Osteocyte (in vitro differentiated cells): ENCODE measurements at regions not wholly inside any gene's neighbourhood (a gene's known extent, or its start where the extent isn't known, plus 50 kb on each side); places are given as distances from the start of the nearest gene placed in this dataset.

Source experiments
- DNase-seq: peaks from one replicate; pipeline ENCODE4 v3.0.0; 2021; ENCODE audit warnings: mixed read lengths; ENCODE audit not compliant: unreplicated experiment; ENCODE audit errors: extremely low spot score
- H3K27ac Mint-ChIP-seq: one replicate; pipeline ENCODE4 v1.8.0; 2021; ENCODE audit warnings: mild to moderate bottlenecking, mixed read lengths; ENCODE audit not compliant: unreplicated experiment
- H3K27me3 Mint-ChIP-seq: one replicate; pipeline ENCODE4 v1.8.0; 2021; ENCODE audit warnings: mixed read lengths; ENCODE audit not compliant: unreplicated experiment
- H3K36me3 Mint-ChIP-seq: one replicate; pipeline ENCODE4 v1.8.0; 2021; ENCODE audit warnings: mixed read lengths; ENCODE audit not compliant: unreplicated experiment
- H3K4me1 Mint-ChIP-seq: one replicate; pipeline ENCODE4 v1.8.0; 2021; ENCODE audit warnings: mixed read lengths; ENCODE audit not compliant: unreplicated experiment
- H3K4me3 Mint-ChIP-seq: one replicate; pipeline ENCODE4 v1.8.0; 2021; ENCODE audit warnings: mild to moderate bottlenecking, moderate library complexity, mixed read lengths; ENCODE audit not compliant: unreplicated experiment
- H3K9me3 Mint-ChIP-seq: one replicate; pipeline ENCODE4 v1.8.0; 2021; ENCODE audit warnings: mixed read lengths; ENCODE audit not compliant: unreplicated experiment
- CTCF ChIP-seq: fragments of 200-600 bp; sonication (generic); IDR thresholded peaks from 2 replicates; pipeline ENCODE4 v1.5.0; 2021; ENCODE audit warnings: antibody characterized with exemption, mild to moderate bottlenecking, moderate library complexity

GRCh38 chr6:6772751-6773150, 184.2 kb downstream of the LY86 start:
- H3K36me3 Mint-ChIP-seq, result no peaks in the 10 kb centered on the region
- no peaks in the 10 kb centered on the region for H3K4me1 Mint-ChIP-seq
- H3K4me3 Mint-ChIP-seq, result no peak overlapping the region
- no peak overlapping the region for H3K27ac Mint-ChIP-seq
- TF ChIP-seq CTCF, result no peak
- DNase-seq, result no peak
- peaks cover 14% of the 10 kb centered on the region for H3K27me3 Mint-ChIP-seq
- H3K9me3 Mint-ChIP-seq, result peaks cover 7% of the 10 kb centered on the region

GRCh38 chr6:6775074-6775473, 186.6 kb downstream of the LY86 start:
- no peak for DNase-seq
- Mint-ChIP-seq H3K9me3 (peaks cover 7% of the 10 kb centered on the region), H3K4me3 (no peak overlapping the region), H3K4me1 (no peaks in the 10 kb centered on the region), H3K27ac (no peak overlapping the region), H3K27me3 (peaks cover 16% of the 10 kb centered on the region), H3K36me3 (no peaks in the 10 kb centered on the region)
- TF ChIP-seq CTCF, result no peak

GRCh38 chr6:6780231-6780630, 191.7 kb downstream of the LY86 start:
- H3K4me3 Mint-ChIP-seq, result no peak overlapping the region
- H3K27me3 Mint-ChIP-seq, result peaks cover 9% of the 10 kb centered on the region
- H3K36me3 Mint-ChIP-seq, result no peaks in the 10 kb centered on the region
- no peak for DNase-seq
- H3K27ac Mint-ChIP-seq, result no peak overlapping the region
- no peak for TF ChIP-seq CTCF
- peaks cover 7% of the 10 kb centered on the region for H3K9me3 Mint-ChIP-seq
- H3K4me1 Mint-ChIP-seq, result peaks cover 28% of the 10 kb centered on the region

GRCh38 chr6:6781172-6781872, 192.8 kb downstream of the LY86 start:
- DNase-seq, result no peak
- Mint-ChIP-seq H3K4me1 (peaks cover 29% of the 10 kb centered on the region), H3K27me3 (peaks cover 6% of the 10 kb centered on the region), H3K36me3 (no peaks in the 10 kb centered on the region), H3K9me3 (peaks cover 7% of the 10 kb centered on the region), H3K4me3 (no peak overlapping the region), H3K27ac (peak overlapping the region; percentile 57)
- TF ChIP-seq CTCF, result no peak

GRCh38 chr6:6781873-6782227, 193.3 kb downstream of the LY86 start:
- Mint-ChIP-seq H3K9me3 (peaks cover 2% of the 10 kb centered on the region), H3K4me1 (peaks cover 29% of the 10 kb centered on the region), H3K36me3 (no peaks in the 10 kb centered on the region), H3K27me3 (peaks cover 3% of the 10 kb centered on the region), H3K4me3 (no peak overlapping the region), H3K27ac (no peak overlapping the region)
- TF ChIP-seq CTCF, result no peak
- no peak for DNase-seq
